Left lung (tissue), 4 donors: ENCODE measurements at regions not wholly inside any gene's neighbourhood (a gene's known extent, or its start where the extent isn't known, plus 50 kb on each side); places are given as distances from the start of the nearest gene placed in this dataset.

ENCODE experiments used
- ATAC-seq: fragments of 200-7000 bp; cut with Tn5 transposase; one replicate; pipeline ENCODE4 v1.9.1; 2020; ENCODE audit warnings: moderate library complexity
- DNase-seq, 4 donors: peaks; one replicate each; pipeline ENCODE4 v3.0.0-alpha.2; 2013 to 2020
- H3K27ac ChIP-seq, 2 donors: fragments of 200-600 bp; sonication (generic) in 1 of 2; one replicate each; pipeline versions ENCODE4 v1.5.0 to v1.8.0; 2020 to 2021
- H3K27me3 ChIP-seq, 2 donors: fragments of 200-600 bp; sonication (generic) in 1 of 2; one replicate each; pipeline versions ENCODE4 v1.5.0 to v1.8.0; 2020 to 2021
- H3K36me3 ChIP-seq, 2 donors: fragments of 200-600 bp; sonication (generic) in 1 of 2; one replicate each; pipeline versions ENCODE4 v1.5.0 to v1.8.0; 2020 to 2021
- H3K4me1 ChIP-seq, 2 donors: fragments of 200-600 bp; one replicate each; pipeline ENCODE4 v1.8.0; 2021
- H3K4me3 ChIP-seq, 2 donors: fragments of 200-600 bp; sonication (generic) in 1 of 2; one replicate each; pipeline versions ENCODE4 v1.5.0 to v1.8.0; 2020 to 2021; ENCODE audit warnings: mild to moderate bottlenecking in 1 of 2
- H3K9me3 ChIP-seq, 2 donors: fragments of 200-600 bp; sonication (generic) in 1 of 2; one replicate each; pipeline versions ENCODE4 v1.5.0 to v1.8.0; 2020 to 2021
- intact Hi-C, 2 donors: fragments of 100-400 bp; cut with DNase I; formaldehyde crosslinking; loops; one replicate each; pipeline versions ENCODE4 v1.11.2 to v1.14.2; 2022
- TF ChIP-seq, protein P1 (sequence below), 2 donors: fragments of 200-600 bp; sonication (generic) in 1 of 2; IDR thresholded peaks; one replicate each; pipeline versions ENCODE4 v1.5.0 to v1.8.0; 2021; ENCODE audit warnings: antibody characterized with exemption in 2 of 2
- donor health status: DM: no; HTN: yes; CAD: no.
- donor health status: DM: no; HTN: no; CAD: no.

DNA sequence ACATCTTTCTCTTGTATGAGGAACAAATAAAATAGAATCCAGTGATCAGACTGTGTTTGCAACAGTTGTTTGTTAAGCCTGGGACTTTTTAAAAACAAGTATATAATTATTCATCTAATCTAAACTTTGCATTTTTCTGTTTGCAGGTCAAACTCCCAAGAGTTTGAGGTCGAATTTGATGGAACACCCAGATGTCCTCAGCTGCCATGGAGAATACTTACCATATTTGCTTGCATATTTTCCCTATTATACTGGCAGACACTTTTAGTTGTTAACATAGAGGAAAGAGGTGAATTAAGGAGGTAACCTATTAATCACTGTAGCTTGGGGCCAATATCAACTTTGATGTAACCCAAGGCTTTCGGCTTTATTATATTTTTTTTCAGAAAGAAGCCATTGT, 401.5 kb upstream of the DIPK2B start:
- TF ChIP-seq, protein P1, sequence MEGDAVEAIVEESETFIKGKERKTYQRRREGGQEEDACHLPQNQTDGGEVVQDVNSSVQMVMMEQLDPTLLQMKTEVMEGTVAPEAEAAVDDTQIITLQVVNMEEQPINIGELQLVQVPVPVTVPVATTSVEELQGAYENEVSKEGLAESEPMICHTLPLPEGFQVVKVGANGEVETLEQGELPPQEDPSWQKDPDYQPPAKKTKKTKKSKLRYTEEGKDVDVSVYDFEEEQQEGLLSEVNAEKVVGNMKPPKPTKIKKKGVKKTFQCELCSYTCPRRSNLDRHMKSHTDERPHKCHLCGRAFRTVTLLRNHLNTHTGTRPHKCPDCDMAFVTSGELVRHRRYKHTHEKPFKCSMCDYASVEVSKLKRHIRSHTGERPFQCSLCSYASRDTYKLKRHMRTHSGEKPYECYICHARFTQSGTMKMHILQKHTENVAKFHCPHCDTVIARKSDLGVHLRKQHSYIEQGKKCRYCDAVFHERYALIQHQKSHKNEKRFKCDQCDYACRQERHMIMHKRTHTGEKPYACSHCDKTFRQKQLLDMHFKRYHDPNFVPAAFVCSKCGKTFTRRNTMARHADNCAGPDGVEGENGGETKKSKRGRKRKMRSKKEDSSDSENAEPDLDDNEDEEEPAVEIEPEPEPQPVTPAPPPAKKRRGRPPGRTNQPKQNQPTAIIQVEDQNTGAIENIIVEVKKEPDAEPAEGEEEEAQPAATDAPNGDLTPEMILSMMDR (IDR thresholded peaks at IDR 0.05), result no peak

DNA sequence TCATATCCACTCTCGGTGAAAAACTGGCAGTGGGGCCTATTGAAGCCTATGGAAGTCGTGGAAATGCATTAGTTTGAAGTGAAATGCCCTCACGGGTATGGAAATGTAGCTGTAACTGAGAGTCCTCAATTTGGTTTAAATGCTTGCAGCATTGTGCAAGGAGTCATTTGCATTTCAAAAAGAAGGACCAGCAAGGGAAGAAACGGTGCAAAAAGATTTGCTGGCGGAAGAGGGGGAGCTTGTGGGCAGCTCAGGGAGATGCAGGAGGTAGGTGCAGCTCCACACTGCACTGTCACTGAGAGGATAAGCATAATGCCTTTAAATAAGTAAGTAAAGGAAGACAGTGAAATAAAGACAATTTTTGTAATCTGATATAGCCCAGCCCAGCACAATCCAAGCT, 400.4 kb upstream of the DIPK2B start:
- Histone ChIP-seq H3K27me3 (no peaks in the 10 kb centered on the region), H3K9me3 (no peaks in the 10 kb centered on the region), H3K27ac (no peak overlapping the region), H3K4me3 (no peak overlapping the region), H3K36me3 (no peaks in the 10 kb centered on the region), H3K4me1 (no peaks in the 10 kb centered on the region)
- no peak for ATAC-seq
- intact Hi-C loops, result no loop called here
- TF ChIP-seq, protein P1 (IDR thresholded peaks at IDR 0.05), result no peak
- no peak for DNase-seq

More for the DNA sequence above, 401.5 kb upstream of the DIPK2B start:
- no peak overlapping the region for H3K27ac ChIP-seq
- no peaks in the 10 kb centered on the region for H3K4me1 ChIP-seq
- H3K4me3 ChIP-seq, result no peak overlapping the region
- intact Hi-C loops, result no loop called here
- ATAC-seq, result no peak
- H3K36me3 ChIP-seq, result no peaks in the 10 kb centered on the region
- H3K9me3 ChIP-seq, result no peaks in the 10 kb centered on the region
- no peak for DNase-seq
- H3K27me3 ChIP-seq, result no peaks in the 10 kb centered on the region

DNA sequence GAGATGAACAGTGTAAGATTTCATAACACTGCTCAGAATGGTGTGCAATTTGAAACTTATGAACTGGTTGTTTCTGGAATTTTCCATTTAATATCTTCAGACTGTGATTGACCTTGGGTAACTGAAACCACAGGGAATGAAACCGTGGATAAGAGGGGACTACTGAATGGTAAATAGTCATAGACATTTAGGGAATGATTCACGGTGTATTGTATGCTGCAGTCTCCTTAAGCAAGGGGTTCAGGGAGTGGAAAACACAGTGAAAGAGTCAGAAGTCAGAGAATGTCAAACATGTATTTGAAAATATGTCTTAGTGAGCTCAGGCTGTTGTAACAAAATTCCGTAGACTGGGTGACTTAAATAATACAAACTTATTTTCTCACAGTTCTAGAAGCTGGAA, 398.2 kb upstream of the DIPK2B start:
- H3K27me3 ChIP-seq, result no peaks in the 10 kb centered on the region
- TF ChIP-seq, protein P1 (IDR thresholded peaks at IDR 0.05), result no peak
- intact Hi-C loops, result no loop called here
- no peaks in the 10 kb centered on the region for H3K36me3 ChIP-seq
- no peak for DNase-seq
- H3K27ac ChIP-seq, result no peak overlapping the region
- H3K4me1 ChIP-seq, result no peaks in the 10 kb centered on the region
- no peak overlapping the region for H3K4me3 ChIP-seq
- H3K9me3 ChIP-seq, result no peaks in the 10 kb centered on the region
- ATAC-seq, result no peak

DNA sequence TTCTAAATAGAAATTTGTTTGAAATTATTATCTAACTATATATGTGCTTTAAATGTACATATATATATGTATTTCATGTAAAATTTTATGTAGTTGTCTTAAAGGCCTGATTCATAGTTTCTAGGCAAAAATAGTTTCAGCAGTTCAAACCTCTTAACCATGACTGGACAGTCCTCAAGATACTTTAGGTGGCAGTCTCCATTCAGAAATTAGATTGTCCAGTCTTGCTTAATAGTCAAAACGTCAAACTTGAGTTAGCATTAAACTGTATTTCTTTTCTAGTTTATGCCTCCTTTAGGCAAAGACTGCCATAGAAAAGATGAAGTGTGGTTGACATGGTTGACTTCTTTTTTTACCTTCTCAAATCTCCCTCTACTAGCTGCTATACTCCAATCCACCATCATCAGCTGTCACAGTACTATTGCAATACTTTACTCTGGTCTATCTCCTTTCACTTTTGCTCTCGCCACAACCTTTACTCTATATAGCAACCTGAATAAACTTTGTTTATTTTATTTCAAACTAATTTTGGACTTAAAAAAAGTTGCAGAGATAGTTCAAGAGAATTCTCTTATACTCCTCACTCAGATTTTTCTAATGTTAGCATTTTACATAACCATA, 395.6 kb upstream of the DIPK2B start:
- no peaks in the 10 kb centered on the region for H3K27me3 ChIP-seq
- H3K4me1 ChIP-seq, result no peaks in the 10 kb centered on the region
- no peak for DNase-seq
- peak; percentile 41 for ATAC-seq
- intact Hi-C loops, result no loop called here
- no peak overlapping the region for H3K4me3 ChIP-seq
- H3K9me3 ChIP-seq, result no peaks in the 10 kb centered on the region
- TF ChIP-seq, protein P1 (IDR thresholded peaks at IDR 0.05), result no peak
- no peak overlapping the region for H3K27ac ChIP-seq
- H3K36me3 ChIP-seq, result no peaks in the 10 kb centered on the region

DNA sequence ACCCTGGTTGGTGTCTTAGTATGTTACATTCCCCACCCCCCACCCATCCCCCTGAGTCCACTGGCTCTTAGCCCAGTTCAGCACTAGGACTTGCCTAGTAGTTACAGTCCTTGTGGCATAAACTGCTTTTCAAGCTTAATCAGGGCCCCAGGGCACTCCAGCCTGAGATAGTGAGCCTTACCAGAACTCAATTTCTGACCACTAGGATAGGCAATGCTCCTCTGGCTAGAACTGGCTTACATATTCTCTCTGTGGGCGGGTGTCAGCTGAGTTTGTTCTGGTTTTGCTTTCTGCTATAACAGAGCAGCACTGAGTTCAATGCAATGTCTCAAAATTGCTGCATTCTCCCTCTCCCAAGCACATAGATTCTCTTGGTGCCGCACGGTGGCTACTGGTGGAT, 391.4 kb upstream of the DIPK2B start:
- no peak overlapping the region for H3K4me3 ChIP-seq
- H3K4me1 ChIP-seq, result no peaks in the 10 kb centered on the region
- no peaks in the 10 kb centered on the region for H3K9me3 ChIP-seq
- TF ChIP-seq, protein P1 (IDR thresholded peaks at IDR 0.05), result no peak
- intact Hi-C loops, result no loop called here
- DNase-seq, result no peak
- no peaks in the 10 kb centered on the region for H3K27me3 ChIP-seq
- H3K36me3 ChIP-seq, result no peaks in the 10 kb centered on the region
- peak; percentile 41 for ATAC-seq
- H3K27ac ChIP-seq, result no peak overlapping the region
